Vagina (tissue), 2 donors: ENCODE measurements at regions not wholly inside any gene's neighbourhood (a gene's known extent, or its start where the extent isn't known, plus 50 kb on each side); places are given as distances from the start of the nearest gene placed in this dataset.

Experiments
- POLR2A ChIP-seq, 2 donors: fragments of 450-650 bp; IDR thresholded peaks; one replicate each; pipeline ENCODE4 v1.6.1; 2017; ENCODE audit warnings: antibody characterized with exemption in 2 of 2, mild to moderate bottlenecking in 2 of 2, moderate library complexity in 2 of 2
- TF ChIP-seq, protein P1 (sequence below), 3 experiments: fragments of 450-650 bp in 2 of 3; fragments of 200-600 bp in 1 of 3; sonication (generic) in 1 of 3; IDR thresholded peaks; one replicate each; pipeline ENCODE4 v1.5.1; 2017 to 2019; ENCODE audit warnings: antibody characterized with exemption in 3 of 3, mild to moderate bottlenecking in 2 of 3, moderate library complexity in 2 of 3

DNA sequence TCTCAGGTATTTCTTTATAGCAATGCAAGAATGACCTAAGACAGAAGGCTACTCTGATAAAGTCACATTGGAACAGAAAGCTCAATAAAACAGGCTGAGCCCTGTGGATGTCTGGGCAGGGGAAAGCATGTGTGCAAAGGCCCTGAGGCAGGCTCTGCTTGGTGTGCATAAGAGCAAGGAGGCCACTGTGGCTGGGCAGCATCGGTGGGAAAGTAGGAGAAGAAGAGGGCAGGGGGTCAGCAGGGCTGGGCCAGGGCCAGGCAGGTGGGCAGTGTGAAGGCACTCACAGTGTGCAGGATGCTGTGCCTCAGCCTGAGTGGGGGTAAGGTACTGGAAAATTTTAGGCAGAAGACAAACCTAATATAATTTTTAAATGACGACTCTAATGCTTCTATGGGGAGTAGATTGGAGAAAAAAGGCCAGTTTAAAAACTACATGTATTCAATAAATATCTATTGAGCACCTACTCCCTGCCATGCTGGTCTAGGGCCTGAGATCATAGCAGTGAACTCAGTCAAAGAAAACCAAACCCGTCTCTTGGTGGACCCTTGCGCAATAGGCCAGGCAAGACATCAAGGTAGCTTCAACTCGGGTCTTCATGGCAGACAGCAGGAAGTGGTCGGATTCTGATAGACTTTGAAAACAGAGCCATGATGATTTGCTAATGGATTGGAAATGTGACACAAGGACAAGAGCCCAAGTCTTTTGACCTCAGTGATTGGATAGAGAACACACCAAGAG lies 572.3 kb downstream of the TCERG1L start:
- no peak for TF ChIP-seq POLR2A (IDR thresholded peaks at IDR 0.05)
- TF ChIP-seq, protein P1, sequence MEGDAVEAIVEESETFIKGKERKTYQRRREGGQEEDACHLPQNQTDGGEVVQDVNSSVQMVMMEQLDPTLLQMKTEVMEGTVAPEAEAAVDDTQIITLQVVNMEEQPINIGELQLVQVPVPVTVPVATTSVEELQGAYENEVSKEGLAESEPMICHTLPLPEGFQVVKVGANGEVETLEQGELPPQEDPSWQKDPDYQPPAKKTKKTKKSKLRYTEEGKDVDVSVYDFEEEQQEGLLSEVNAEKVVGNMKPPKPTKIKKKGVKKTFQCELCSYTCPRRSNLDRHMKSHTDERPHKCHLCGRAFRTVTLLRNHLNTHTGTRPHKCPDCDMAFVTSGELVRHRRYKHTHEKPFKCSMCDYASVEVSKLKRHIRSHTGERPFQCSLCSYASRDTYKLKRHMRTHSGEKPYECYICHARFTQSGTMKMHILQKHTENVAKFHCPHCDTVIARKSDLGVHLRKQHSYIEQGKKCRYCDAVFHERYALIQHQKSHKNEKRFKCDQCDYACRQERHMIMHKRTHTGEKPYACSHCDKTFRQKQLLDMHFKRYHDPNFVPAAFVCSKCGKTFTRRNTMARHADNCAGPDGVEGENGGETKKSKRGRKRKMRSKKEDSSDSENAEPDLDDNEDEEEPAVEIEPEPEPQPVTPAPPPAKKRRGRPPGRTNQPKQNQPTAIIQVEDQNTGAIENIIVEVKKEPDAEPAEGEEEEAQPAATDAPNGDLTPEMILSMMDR (IDR thresholded peaks at IDR 0.05), result no peak
